ENCODE measurements at regions not wholly inside any gene's neighbourhood (a gene's known extent, or its start where the extent isn't known, plus 50 kb on each side); places are given as distances from the start of the nearest gene placed in this dataset.

GRCh38 chr6:134707342-134708031, 242.4 kb downstream of the ALDH8A1 start:
- no peak for DNase-seq

GRCh38 chr6:134706806-134707205, 243.1 kb downstream of the ALDH8A1 start:
- DNase-seq: no peak

- no peak for DNase-seq
Observed at GRCh38 chr6:134706153-134706552, 243.7 kb downstream of the ALDH8A1 start.

GRCh38 chr6:134703206-134703605, 246.7 kb downstream of the ALDH8A1 start:
- no peak for DNase-seq

- no peak for DNase-seq
Observed at GRCh38 chr6:134702279-134702678, 247.6 kb downstream of the ALDH8A1 start.

- DNase-seq: no peak
Observed at GRCh38 chr6:134701301-134701700, 248.6 kb downstream of the ALDH8A1 start.

GRCh38 chr6:134698228-134698627, 251.7 kb downstream of the ALDH8A1 start:
- no peak for DNase-seq

- DNase-seq: no peak
Observed at GRCh38 chr6:134692008-134692407, 257.9 kb downstream of the ALDH8A1 start.

- DNase-seq: no peak
Observed at GRCh38 chr6:134691180-134691579, 258.7 kb downstream of the ALDH8A1 start.

- DNase-seq: no peak
Observed at GRCh38 chr6:134690048-134690447, 259.9 kb downstream of the ALDH8A1 start.

- peak; percentile 10 for DNase-seq
Observed at GRCh38 chr6:134689641-134690040, 260.3 kb downstream of the ALDH8A1 start.

GRCh38 chr6:134689177-134689576, 260.7 kb downstream of the ALDH8A1 start:
- peak; percentile 74 for DNase-seq

- DNase-seq: no peak
Observed at GRCh38 chr6:134686071-134686470, 263.8 kb downstream of the ALDH8A1 start.

GRCh38 chr6:134684423-134684795, 265.5 kb downstream of the ALDH8A1 start:
- DNase-seq: no peak

- no peak for DNase-seq
Observed at GRCh38 chr6:134683783-134684422, 266.0 kb downstream of the ALDH8A1 start.

- DNase-seq: no peak
Observed at GRCh38 chr6:134680433-134680832, 269.5 kb downstream of the ALDH8A1 start.

GRCh38 chr6:134680021-134680420, 269.9 kb downstream of the ALDH8A1 start:
- DNase-seq: no peak

- DNase-seq: peak; percentile 40
Observed at GRCh38 chr6:134678436-134678889, 271.4 kb downstream of the ALDH8A1 start.

- no peak for DNase-seq
Observed at GRCh38 chr6:134676307-134677281, 273.3 kb downstream of the ALDH8A1 start.

GRCh38 chr6:134675110-134676054, 274.5 kb downstream of the ALDH8A1 start:
- no peak for DNase-seq

- no peak for DNase-seq
Observed at GRCh38 chr6:134674562-134674961, 275.3 kb downstream of the ALDH8A1 start.

- DNase-seq: no peak
Observed at GRCh38 chr6:134669485-134669884, 280.4 kb downstream of the ALDH8A1 start.

All from occipital lobe (tissue), 1 donor.